SK-N-SH treated with all-trans-retinoic acid at 6 μM for 48 hours (cell line): ENCODE measurements at regions not wholly inside any gene's neighbourhood (a gene's known extent, or its start where the extent isn't known, plus 50 kb on each side); places are given as distances from the start of the nearest gene placed in this dataset.

Experiments
- ATAC-seq: fragments of 200-7000 bp; cut with Tn5 transposase; 3 replicates; pipeline ENCODE4 v1.9.1; 2020; ENCODE audit warnings: mild to moderate bottlenecking, moderate library complexity
- ARNTL ChIP-seq: fragments of 450-650 bp; formaldehyde crosslinking; IDR thresholded peaks from 2 replicates; pipeline ENCODE4 v1.5.0; 2020; ENCODE audit warnings: low read depth, mild to moderate bottlenecking, moderate library complexity, borderline replicate concordance
- BACH2 ChIP-seq: fragments of 250-450 bp; sonication (Bioruptor Pico); IDR thresholded peaks from 2 replicates; pipeline ENCODE4 v1.9.0; 2021; ENCODE audit warnings: mild to moderate bottlenecking, borderline replicate concordance
- CSDC2 ChIP-seq: fragments of 250-450 bp; sonication (Bioruptor Pico); IDR thresholded peaks from 2 replicates; pipeline ENCODE4 v1.5.0; 2020; ENCODE audit warnings: mild to moderate bottlenecking, moderate library complexity
- ESRRG ChIP-seq: fragments of 250-450 bp; sonication (Bioruptor Pico); IDR thresholded peaks from 2 replicates; pipeline ENCODE4 v1.6.1; 2021; ENCODE audit warnings: mild to moderate bottlenecking
- GLIS3 ChIP-seq: fragments of 250-450 bp; sonication (Bioruptor Pico); IDR thresholded peaks from 2 replicates; pipeline ENCODE4 v1.5.0; 2020; ENCODE audit warnings: mild to moderate bottlenecking, moderate library complexity
- OSR1 ChIP-seq: fragments of 250-450 bp; sonication (Bioruptor Pico); IDR thresholded peaks from 2 replicates; pipeline ENCODE4 v1.8.0; 2022; ENCODE audit warnings: moderate library complexity, mild to moderate bottlenecking, inconsistent platforms
- PPARA ChIP-seq: fragments of 250-450 bp; sonication (Bioruptor Pico); IDR thresholded peaks from 2 replicates; pipeline ENCODE4 v1.5.0; 2020; ENCODE audit warnings: mild to moderate bottlenecking, borderline replicate concordance
- SNAI2 ChIP-seq: fragments of 250-450 bp; sonication (Bioruptor Pico); IDR thresholded peaks from 2 replicates; pipeline ENCODE4 v1.5.0; 2020; ENCODE audit warnings: mild to moderate bottlenecking, moderate library complexity
- TOX ChIP-seq: fragments of 250-450 bp; sonication (Bioruptor Pico); IDR thresholded peaks from 2 replicates; pipeline ENCODE4 v1.8.0; 2021; ENCODE audit warnings: mild to moderate bottlenecking, moderate library complexity, borderline replicate concordance
- ZC3H10 ChIP-seq: fragments of 250-450 bp; sonication (Bioruptor Pico); IDR thresholded peaks from 2 replicates; pipeline ENCODE4 v1.5.1; 2021; ENCODE audit warnings: mild to moderate bottlenecking, moderate library complexity
- ZFP3 ChIP-seq: fragments of 250-450 bp; sonication (Bioruptor Pico); IDR thresholded peaks from 2 replicates; pipeline ENCODE4 v1.5.0; 2020; ENCODE audit warnings: mild to moderate bottlenecking, moderate library complexity
- ZFP30 ChIP-seq: fragments of 450-650 bp; formaldehyde crosslinking; IDR thresholded peaks from 2 replicates; pipeline ENCODE4 v1.5.0; 2022; ENCODE audit warnings: mild to moderate bottlenecking, moderate library complexity
- ZNF565 ChIP-seq: fragments of 450-650 bp; formaldehyde crosslinking; conservative IDR thresholded peaks from 2 replicates; pipeline ENCODE4 v1.5.0; 2020; ENCODE audit warnings: low read depth, mild to moderate bottlenecking, moderate library complexity
- ZNF8 ChIP-seq: fragments of 450-650 bp; formaldehyde crosslinking; IDR thresholded peaks from 2 replicates; pipeline ENCODE4 v1.5.0; 2020; ENCODE audit warnings: mild to moderate bottlenecking, moderate library complexity
- TF ChIP-seq, protein P1 (sequence below): fragments of 250-450 bp; sonication (Bioruptor Pico); IDR thresholded peaks from 2 replicates; pipeline ENCODE4 v1.5.1; 2020; ENCODE audit warnings: low read depth, mild to moderate bottlenecking, moderate library complexity
- TF ChIP-seq, protein P2 (sequence below): fragments of 250-450 bp; sonication (Bioruptor Pico); IDR thresholded peaks from 2 replicates; pipeline ENCODE4 v1.8.0; 2021; ENCODE audit warnings: low read depth, mild to moderate bottlenecking, moderate library complexity, borderline replicate concordance
- TF ChIP-seq, protein P3 (sequence below): fragments of 250-450 bp; sonication (Bioruptor Pico); IDR thresholded peaks from 2 replicates; pipeline ENCODE4 v1.8.0; 2020; ENCODE audit warnings: mild to moderate bottlenecking, moderate library complexity, borderline replicate concordance
- TF ChIP-seq, protein P4 (sequence below): fragments of 250-450 bp; sonication (Bioruptor Pico); IDR thresholded peaks from 2 replicates; pipeline ENCODE4 v1.5.0; 2020; ENCODE audit warnings: mild to moderate bottlenecking, moderate library complexity

- TF ChIP-seq, protein P1, sequence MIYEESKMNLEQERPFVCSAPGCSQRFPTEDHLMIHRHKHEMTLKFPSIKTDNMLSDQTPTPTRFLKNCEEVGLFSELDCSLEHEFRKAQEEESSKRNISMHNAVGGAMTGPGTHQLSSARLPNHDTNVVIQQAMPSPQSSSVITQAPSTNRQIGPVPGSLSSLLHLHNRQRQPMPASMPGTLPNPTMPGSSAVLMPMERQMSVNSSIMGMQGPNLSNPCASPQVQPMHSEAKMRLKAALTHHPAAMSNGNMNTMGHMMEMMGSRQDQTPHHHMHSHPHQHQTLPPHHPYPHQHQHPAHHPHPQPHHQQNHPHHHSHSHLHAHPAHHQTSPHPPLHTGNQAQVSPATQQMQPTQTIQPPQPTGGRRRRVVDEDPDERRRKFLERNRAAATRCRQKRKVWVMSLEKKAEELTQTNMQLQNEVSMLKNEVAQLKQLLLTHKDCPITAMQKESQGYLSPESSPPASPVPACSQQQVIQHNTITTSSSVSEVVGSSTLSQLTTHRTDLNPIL (CRISPR knock-in tag): no peak
- TF ChIP-seq ZFP3 (CRISPR knock-in tag) (no peak), ESRRG (CRISPR knock-in tag) (no peak), ZNF565 (CRISPR knock-in tag) (no peak), ZNF8 (CRISPR knock-in tag) (no peak), SNAI2 (CRISPR knock-in tag) (no peak), GLIS3 (CRISPR knock-in tag) (no peak)
- TF ChIP-seq, protein P2, sequence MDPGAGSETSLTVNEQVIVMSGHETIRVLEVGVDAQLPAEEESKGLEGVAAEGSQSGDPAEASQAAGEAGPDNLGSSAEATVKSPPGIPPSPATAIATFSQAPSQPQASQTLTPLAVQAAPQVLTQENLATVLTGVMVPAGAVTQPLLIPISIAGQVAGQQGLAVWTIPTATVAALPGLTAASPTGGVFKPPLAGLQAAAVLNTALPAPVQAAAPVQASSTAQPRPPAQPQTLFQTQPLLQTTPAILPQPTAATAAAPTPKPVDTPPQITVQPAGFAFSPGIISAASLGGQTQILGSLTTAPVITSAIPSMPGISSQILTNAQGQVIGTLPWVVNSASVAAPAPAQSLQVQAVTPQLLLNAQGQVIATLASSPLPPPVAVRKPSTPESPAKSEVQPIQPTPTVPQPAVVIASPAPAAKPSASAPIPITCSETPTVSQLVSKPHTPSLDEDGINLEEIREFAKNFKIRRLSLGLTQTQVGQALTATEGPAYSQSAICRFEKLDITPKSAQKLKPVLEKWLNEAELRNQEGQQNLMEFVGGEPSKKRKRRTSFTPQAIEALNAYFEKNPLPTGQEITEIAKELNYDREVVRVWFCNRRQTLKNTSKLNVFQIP: no peak
These were observed 95.9 kb upstream of the PPP2R5C start (continued) for GRCh38 chr14:101665478-101666078.

- no peak for ATAC-seq
- TF ChIP-seq ZC3H10 (CRISPR knock-in tag): no peak
- TF ChIP-seq ARNTL (CRISPR knock-in tag): no peak
- TF ChIP-seq, protein P2: no peak
- TF ChIP-seq TOX: no peak
- TF ChIP-seq, protein P3, sequence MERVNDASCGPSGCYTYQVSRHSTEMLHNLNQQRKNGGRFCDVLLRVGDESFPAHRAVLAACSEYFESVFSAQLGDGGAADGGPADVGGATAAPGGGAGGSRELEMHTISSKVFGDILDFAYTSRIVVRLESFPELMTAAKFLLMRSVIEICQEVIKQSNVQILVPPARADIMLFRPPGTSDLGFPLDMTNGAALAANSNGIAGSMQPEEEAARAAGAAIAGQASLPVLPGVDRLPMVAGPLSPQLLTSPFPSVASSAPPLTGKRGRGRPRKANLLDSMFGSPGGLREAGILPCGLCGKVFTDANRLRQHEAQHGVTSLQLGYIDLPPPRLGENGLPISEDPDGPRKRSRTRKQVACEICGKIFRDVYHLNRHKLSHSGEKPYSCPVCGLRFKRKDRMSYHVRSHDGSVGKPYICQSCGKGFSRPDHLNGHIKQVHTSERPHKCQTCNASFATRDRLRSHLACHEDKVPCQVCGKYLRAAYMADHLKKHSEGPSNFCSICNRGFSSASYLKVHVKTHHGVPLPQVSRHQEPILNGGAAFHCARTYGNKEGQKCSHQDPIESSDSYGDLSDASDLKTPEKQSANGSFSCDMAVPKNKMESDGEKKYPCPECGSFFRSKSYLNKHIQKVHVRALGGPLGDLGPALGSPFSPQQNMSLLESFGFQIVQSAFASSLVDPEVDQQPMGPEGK (CRISPR knock-in tag): no peak
These were observed 95.2 kb upstream of the PPP2R5C start for GRCh38 chr14:101666264-101666663.

DNA sequence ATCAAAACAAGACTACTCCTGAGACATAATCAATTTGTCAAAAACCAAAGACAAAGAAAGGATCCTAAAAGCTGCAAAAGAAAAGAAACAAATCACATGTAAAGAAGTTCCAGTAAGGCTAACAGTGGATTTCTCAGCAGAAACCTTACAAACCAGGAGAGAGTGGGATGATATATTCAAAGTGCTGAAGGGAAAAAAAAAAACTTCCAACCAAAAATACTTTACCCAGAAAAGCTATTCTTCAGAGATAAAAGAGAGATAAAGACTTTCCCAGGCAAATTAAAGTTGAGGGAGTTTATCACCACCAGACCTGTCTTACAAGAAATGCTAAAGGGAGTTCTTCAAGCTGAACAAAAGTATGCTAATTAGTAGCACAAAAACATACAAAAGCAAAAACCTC is 91.9 kb upstream of the PPP2R5C start:
- TF ChIP-seq PPARA (CRISPR knock-in tag) (no peak), ZFP3 (CRISPR knock-in tag) (no peak), ZNF8 (CRISPR knock-in tag) (no peak), OSR1 (no peak), BACH2 (CRISPR knock-in tag) (no peak), ZFP30 (CRISPR knock-in tag) (no peak), SNAI2 (CRISPR knock-in tag) (no peak), CSDC2 (CRISPR knock-in tag) (no peak)
- TF ChIP-seq, protein P4, sequence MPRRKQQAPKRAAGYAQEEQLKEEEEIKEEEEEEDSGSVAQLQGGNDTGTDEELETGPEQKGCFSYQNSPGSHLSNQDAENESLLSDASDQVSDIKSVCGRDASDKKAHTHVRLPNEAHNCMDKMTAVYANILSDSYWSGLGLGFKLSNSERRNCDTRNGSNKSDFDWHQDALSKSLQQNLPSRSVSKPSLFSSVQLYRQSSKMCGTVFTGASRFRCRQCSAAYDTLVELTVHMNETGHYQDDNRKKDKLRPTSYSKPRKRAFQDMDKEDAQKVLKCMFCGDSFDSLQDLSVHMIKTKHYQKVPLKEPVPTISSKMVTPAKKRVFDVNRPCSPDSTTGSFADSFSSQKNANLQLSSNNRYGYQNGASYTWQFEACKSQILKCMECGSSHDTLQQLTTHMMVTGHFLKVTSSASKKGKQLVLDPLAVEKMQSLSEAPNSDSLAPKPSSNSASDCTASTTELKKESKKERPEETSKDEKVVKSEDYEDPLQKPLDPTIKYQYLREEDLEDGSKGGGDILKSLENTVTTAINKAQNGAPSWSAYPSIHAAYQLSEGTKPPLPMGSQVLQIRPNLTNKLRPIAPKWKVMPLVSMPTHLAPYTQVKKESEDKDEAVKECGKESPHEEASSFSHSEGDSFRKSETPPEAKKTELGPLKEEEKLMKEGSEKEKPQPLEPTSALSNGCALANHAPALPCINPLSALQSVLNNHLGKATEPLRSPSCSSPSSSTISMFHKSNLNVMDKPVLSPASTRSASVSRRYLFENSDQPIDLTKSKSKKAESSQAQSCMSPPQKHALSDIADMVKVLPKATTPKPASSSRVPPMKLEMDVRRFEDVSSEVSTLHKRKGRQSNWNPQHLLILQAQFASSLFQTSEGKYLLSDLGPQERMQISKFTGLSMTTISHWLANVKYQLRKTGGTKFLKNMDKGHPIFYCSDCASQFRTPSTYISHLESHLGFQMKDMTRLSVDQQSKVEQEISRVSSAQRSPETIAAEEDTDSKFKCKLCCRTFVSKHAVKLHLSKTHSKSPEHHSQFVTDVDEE (CRISPR knock-in tag): no peak
- TF ChIP-seq, protein P2: no peak
- TF ChIP-seq, all 23 proteins: peak for 0
- no peak for ATAC-seq
